ENCODE measurements at regions not wholly inside any gene's neighbourhood (a gene's known extent, or its start where the extent isn't known, plus 50 kb on each side); places are given as distances from the start of the nearest gene placed in this dataset.
"Not testable (repeated sequence)": the region's sequence is repeated elsewhere in the genome, so short reads cannot be mapped to it uniquely, and the experiment has no call there.

DNA sequence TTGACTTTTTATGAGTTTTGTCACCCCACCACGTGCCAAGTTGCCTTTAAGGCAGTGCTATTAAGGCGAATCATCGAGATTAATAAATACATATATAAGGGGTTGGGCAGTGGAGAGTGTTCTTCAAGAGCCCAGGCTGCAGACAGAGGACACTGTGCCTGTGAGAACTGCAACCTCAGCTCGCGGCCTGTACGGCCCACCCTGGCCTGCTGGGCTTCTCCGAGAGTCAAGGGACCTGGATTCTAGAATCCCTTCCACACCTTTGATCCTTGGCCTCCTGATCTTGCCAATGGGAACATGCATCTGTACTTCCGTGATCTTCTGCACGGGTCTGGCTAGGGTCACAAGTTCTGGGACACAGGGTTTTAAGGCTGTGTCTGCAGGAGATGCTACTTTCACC, 54.5 kb downstream of the IRX5 start:
- no peak for DNase-seq
- Histone ChIP-seq H3K36me3 (ENCODE audit: insufficient read depth, low read length) (no peaks in the 10 kb centered on the region), H3K9me2 (replicated peaks; ENCODE audit: insufficient read depth, low read length) (no peaks in the 10 kb centered on the region), H3K4me3 (ENCODE audit: low read length) (no peak overlapping the region), H3K4me1 (ENCODE audit: low read length) (no peaks in the 10 kb centered on the region), H3K9me3 (ENCODE audit: low read length) (no peaks in the 10 kb centered on the region), H3K9ac (ENCODE audit: low read length) (no peak overlapping the region), H3K79me2 (ENCODE audit: low read length) (no peaks in the 10 kb centered on the region), H4K20me1 (ENCODE audit: insufficient read depth, low read depth, low read length) (no peaks in the 10 kb centered on the region), H3K27me3 (ENCODE audit: low read length) (no peaks in the 10 kb centered on the region), H3K4me2 (ENCODE audit: low read depth, low read length, poor library complexity, severe bottlenecking) (no peak overlapping the region), H2AFZ (ENCODE audit: low read length) (no peak overlapping the region), H3K27ac (ENCODE audit: low read length) (no peak overlapping the region)

DNA sequence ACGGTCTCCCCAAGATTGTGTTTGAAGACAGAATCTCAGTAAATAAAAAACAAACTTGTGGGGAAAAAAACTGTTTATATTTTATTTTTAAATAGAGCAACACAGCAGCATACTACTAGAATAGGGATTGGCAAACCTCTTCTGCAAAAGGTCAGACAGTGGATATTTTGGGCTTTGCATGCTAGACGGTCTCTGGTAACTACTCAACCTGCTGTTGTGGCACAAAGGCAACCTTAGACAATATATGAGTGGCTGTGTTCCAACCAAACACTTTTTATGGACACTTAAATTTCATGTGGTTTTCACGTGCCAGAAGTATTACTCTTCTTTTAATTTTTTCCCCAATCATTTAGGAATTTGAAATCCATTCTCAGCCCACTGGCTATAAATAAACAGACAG, 55.0 kb downstream of the IRX5 start:
- no peak overlapping the region for H3K4me2 ChIP-seq (ENCODE audit: low read depth, low read length, poor library complexity, severe bottlenecking)
- H3K9me3 ChIP-seq (ENCODE audit: low read length): no peaks in the 10 kb centered on the region
- no peak overlapping the region for H2AFZ ChIP-seq (ENCODE audit: low read length)
- no peak overlapping the region for H3K27ac ChIP-seq (ENCODE audit: low read length)
- no peaks in the 10 kb centered on the region for H3K36me3 ChIP-seq (ENCODE audit: insufficient read depth, low read length)
- no peaks in the 10 kb centered on the region for H3K4me1 ChIP-seq (ENCODE audit: low read length)
- H3K9ac ChIP-seq (ENCODE audit: low read length): no peak overlapping the region
- H3K4me3 ChIP-seq (ENCODE audit: low read length): no peak overlapping the region
- no peak for DNase-seq
- no peaks in the 10 kb centered on the region for H4K20me1 ChIP-seq (ENCODE audit: insufficient read depth, low read depth, low read length)
- no peaks in the 10 kb centered on the region for H3K79me2 ChIP-seq (ENCODE audit: low read length)
- H3K27me3 ChIP-seq (ENCODE audit: low read length): no peaks in the 10 kb centered on the region
- H3K9me2 ChIP-seq (replicated peaks; ENCODE audit: insufficient read depth, low read length): no peaks in the 10 kb centered on the region

DNA sequence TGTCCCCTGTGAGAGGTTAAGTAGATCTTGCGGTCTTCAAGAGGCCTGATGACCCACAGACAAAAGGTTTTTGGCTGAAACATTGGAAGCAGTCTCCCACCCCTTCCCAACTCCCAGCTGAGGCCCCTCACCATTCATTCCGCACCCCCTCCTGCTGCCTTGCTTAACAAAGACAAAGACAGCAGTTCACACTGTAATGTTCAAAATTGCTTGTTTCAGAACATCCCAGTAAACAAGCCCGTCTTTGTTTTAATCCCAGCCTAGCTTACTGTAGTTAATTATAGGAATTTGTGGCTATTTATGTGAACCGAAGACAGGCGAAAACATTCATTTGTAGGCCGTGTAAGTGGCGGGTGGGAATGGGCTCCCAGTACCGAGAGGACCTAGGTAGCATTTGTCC, 55.7 kb downstream of the IRX5 start:
- Histone ChIP-seq H3K36me3 (ENCODE audit: insufficient read depth, low read length) (no peaks in the 10 kb centered on the region), H3K27me3 (ENCODE audit: low read length) (no peaks in the 10 kb centered on the region), H3K9me3 (ENCODE audit: low read length) (no peaks in the 10 kb centered on the region), H3K9ac (ENCODE audit: low read length) (no peak overlapping the region), H3K4me3 (ENCODE audit: low read length) (no peak overlapping the region), H2AFZ (ENCODE audit: low read length) (no peak overlapping the region), H3K9me2 (replicated peaks; ENCODE audit: insufficient read depth, low read length) (no peaks in the 10 kb centered on the region), H4K20me1 (ENCODE audit: insufficient read depth, low read depth, low read length) (no peaks in the 10 kb centered on the region), H3K27ac (ENCODE audit: low read length) (no peak overlapping the region), H3K4me1 (ENCODE audit: low read length) (no peaks in the 10 kb centered on the region), H3K79me2 (ENCODE audit: low read length) (no peaks in the 10 kb centered on the region), H3K4me2 (ENCODE audit: low read depth, low read length, poor library complexity, severe bottlenecking) (no peak overlapping the region)
- DNase-seq: no peak

- Histone ChIP-seq H3K9me2 (replicated peaks; ENCODE audit: insufficient read depth, low read length) (no peaks in the 10 kb centered on the region), H3K4me3 (ENCODE audit: low read length) (no peak overlapping the region), H4K20me1 (ENCODE audit: insufficient read depth, low read depth, low read length) (no peaks in the 10 kb centered on the region)
These were observed 56.4 kb downstream of the IRX5 start for GRCh38 chr16:54987081-54987480.

DNA sequence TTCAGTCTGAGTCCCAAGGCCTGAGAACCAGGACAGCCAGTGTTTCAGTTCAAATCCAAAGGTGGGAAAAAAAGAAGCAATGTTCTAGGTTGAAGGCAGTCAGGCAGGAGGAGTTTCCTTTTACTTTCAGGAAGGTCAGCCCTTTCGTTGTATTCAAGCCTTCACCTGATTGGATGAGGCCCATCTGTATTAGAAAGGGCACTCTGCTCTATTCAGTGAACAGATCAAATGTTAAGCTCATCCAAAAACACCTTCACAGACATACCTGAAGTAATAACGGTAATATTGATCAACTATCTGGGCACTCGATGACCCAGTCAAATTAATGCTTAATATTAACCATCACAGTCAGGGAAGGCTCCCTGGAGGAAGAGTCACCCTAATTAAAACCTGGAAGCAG, 60.9 kb downstream of the IRX5 start:
- Histone ChIP-seq H2AFZ (ENCODE audit: low read length) (no peak overlapping the region), H3K27me3 (ENCODE audit: low read length) (no peaks in the 10 kb centered on the region), H3K4me1 (ENCODE audit: low read length) (no peaks in the 10 kb centered on the region), H3K4me2 (ENCODE audit: low read depth, low read length, poor library complexity, severe bottlenecking) (no peak overlapping the region), H3K9ac (ENCODE audit: low read length) (no peak overlapping the region), H3K9me3 (ENCODE audit: low read length) (no peaks in the 10 kb centered on the region), H3K79me2 (ENCODE audit: low read length) (no peaks in the 10 kb centered on the region), H3K27ac (ENCODE audit: low read length) (no peak overlapping the region), H3K36me3 (ENCODE audit: insufficient read depth, low read length) (no peaks in the 10 kb centered on the region), H3K9me2 (replicated peaks; ENCODE audit: insufficient read depth, low read length) (no peaks in the 10 kb centered on the region), H4K20me1 (ENCODE audit: insufficient read depth, low read depth, low read length) (no peaks in the 10 kb centered on the region), H3K4me3 (ENCODE audit: low read length) (no peak overlapping the region)
- DNase-seq: no peak

More at GRCh38 chr16:54987081-54987480, 56.4 kb downstream of the IRX5 start:
- Histone ChIP-seq H3K79me2 (ENCODE audit: low read length) (no peaks in the 10 kb centered on the region), H3K4me1 (ENCODE audit: low read length) (no peaks in the 10 kb centered on the region), H3K27me3 (ENCODE audit: low read length) (no peaks in the 10 kb centered on the region), H3K4me2 (ENCODE audit: low read depth, low read length, poor library complexity, severe bottlenecking) (no peak overlapping the region), H3K27ac (ENCODE audit: low read length) (no peak overlapping the region), H3K9ac (ENCODE audit: low read length) (no peak overlapping the region), H2AFZ (ENCODE audit: low read length) (no peak overlapping the region), H3K36me3 (ENCODE audit: insufficient read depth, low read length) (no peaks in the 10 kb centered on the region), H3K9me3 (ENCODE audit: low read length) (no peaks in the 10 kb centered on the region)
- no peak for DNase-seq

GRCh38 chr16:54991946-54992345, 61.3 kb downstream of the IRX5 start:
- not testable (repeated sequence) for DNase-seq; H3K4me3 ChIP-seq (ENCODE audit: low read length); H3K9ac ChIP-seq (ENCODE audit: low read length); H3K9me3 ChIP-seq (ENCODE audit: low read length); H3K36me3 ChIP-seq (ENCODE audit: insufficient read depth, low read length); H3K4me2 ChIP-seq (ENCODE audit: low read depth, low read length, poor library complexity, severe bottlenecking); H2AFZ ChIP-seq (ENCODE audit: low read length); H3K4me1 ChIP-seq (ENCODE audit: low read length); H4K20me1 ChIP-seq (ENCODE audit: insufficient read depth, low read depth, low read length); H3K79me2 ChIP-seq (ENCODE audit: low read length); H3K27ac ChIP-seq (ENCODE audit: low read length); H3K27me3 ChIP-seq (ENCODE audit: low read length); H3K9me2 ChIP-seq (replicated peaks; ENCODE audit: insufficient read depth, low read length)

GRCh38 chr16:54993106-54993895, 62.6 kb downstream of the IRX5 start:
- no peak overlapping the region for H2AFZ ChIP-seq (ENCODE audit: low read length)
- H3K27ac ChIP-seq (ENCODE audit: low read length): no peak overlapping the region
- H3K9me3 ChIP-seq (ENCODE audit: low read length): no peaks in the 10 kb centered on the region
- H3K79me2 ChIP-seq (ENCODE audit: low read length): no peaks in the 10 kb centered on the region
- no peaks in the 10 kb centered on the region for H3K9me2 ChIP-seq (replicated peaks; ENCODE audit: insufficient read depth, low read length)
- no peak overlapping the region for H3K4me3 ChIP-seq (ENCODE audit: low read length)
- no peaks in the 10 kb centered on the region for H4K20me1 ChIP-seq (ENCODE audit: insufficient read depth, low read depth, low read length)
- H3K27me3 ChIP-seq (ENCODE audit: low read length): no peaks in the 10 kb centered on the region
- H3K4me1 ChIP-seq (ENCODE audit: low read length): no peaks in the 10 kb centered on the region
- H3K9ac ChIP-seq (ENCODE audit: low read length): no peak overlapping the region
- no peak for DNase-seq
- H3K36me3 ChIP-seq (ENCODE audit: insufficient read depth, low read length): no peaks in the 10 kb centered on the region
- no peak overlapping the region for H3K4me2 ChIP-seq (ENCODE audit: low read depth, low read length, poor library complexity, severe bottlenecking)

- DNase-seq: no peak
- Histone ChIP-seq H3K9ac (ENCODE audit: low read length) (no peak overlapping the region), H3K36me3 (ENCODE audit: insufficient read depth, low read length) (no peaks in the 10 kb centered on the region), H3K79me2 (ENCODE audit: low read length) (no peaks in the 10 kb centered on the region), H4K20me1 (ENCODE audit: insufficient read depth, low read depth, low read length) (no peaks in the 10 kb centered on the region), H3K4me3 (ENCODE audit: low read length) (no peak overlapping the region), H3K4me2 (ENCODE audit: low read depth, low read length, poor library complexity, severe bottlenecking) (no peak overlapping the region), H3K4me1 (ENCODE audit: low read length) (no peaks in the 10 kb centered on the region), H3K9me3 (ENCODE audit: low read length) (no peaks in the 10 kb centered on the region), H3K27me3 (ENCODE audit: low read length) (no peaks in the 10 kb centered on the region), H3K9me2 (replicated peaks; ENCODE audit: insufficient read depth, low read length) (no peaks in the 10 kb centered on the region), H3K27ac (ENCODE audit: low read length) (no peak overlapping the region), H2AFZ (ENCODE audit: low read length) (no peak overlapping the region)
These were observed 65.5 kb downstream of the IRX5 start for GRCh38 chr16:54996186-54996585.

Data from Karpas-422 (cell line).